ENCODE measurements at regions not wholly inside any gene's neighbourhood (a gene's known extent, or its start where the extent isn't known, plus 50 kb on each side); places are given as distances from the start of the nearest gene placed in this dataset.

GRCh38 chr1:37153116-37154100 is 119.1 kb upstream of the GRIK3 start:
- no peak for DNase-seq (ENCODE audit: low read depth)
- no peak overlapping the region for H3K4me3 ChIP-seq (ENCODE audit: low read length)
- TF ChIP-seq CTCF (IDR thresholded peaks at IDR 0.05; ENCODE audit: insufficient read depth, low read depth, low read length, missing control alignments), result no peak

GRCh38 chr1:37156646-37157045 is 122.3 kb upstream of the GRIK3 start:
- TF ChIP-seq CTCF (IDR thresholded peaks at IDR 0.05; ENCODE audit: insufficient read depth, low read depth, low read length, missing control alignments), result no peak
- H3K4me3 ChIP-seq (ENCODE audit: low read length), result no peak overlapping the region
- no peak for DNase-seq (ENCODE audit: low read depth)

GRCh38 chr1:37157634-37158033 is 123.3 kb upstream of the GRIK3 start:
- no peak for TF ChIP-seq CTCF (IDR thresholded peaks at IDR 0.05; ENCODE audit: insufficient read depth, low read depth, low read length, missing control alignments)
- H3K4me3 ChIP-seq (ENCODE audit: low read length), result no peak overlapping the region

GRCh38 chr1:37158113-37158749 is 123.9 kb upstream of the GRIK3 start:
- DNase-seq (ENCODE audit: low read depth), result no peak
- H3K4me3 ChIP-seq (ENCODE audit: low read length), result no peak overlapping the region
- no peak for TF ChIP-seq CTCF (IDR thresholded peaks at IDR 0.05; ENCODE audit: insufficient read depth, low read depth, low read length, missing control alignments)

More at GRCh38 chr1:37157634-37158033, 123.3 kb upstream of the GRIK3 start:
- DNase-seq (ENCODE audit: low read depth), result no peak

GRCh38 chr1:37159102-37159501 is 124.8 kb upstream of the GRIK3 start:
- TF ChIP-seq CTCF (IDR thresholded peaks at IDR 0.05; ENCODE audit: insufficient read depth, low read depth, low read length, missing control alignments), result no peak
- H3K4me3 ChIP-seq (ENCODE audit: low read length), result no peak overlapping the region
- DNase-seq (ENCODE audit: low read depth), result no peak

GRCh38 chr1:37161171-37161570 is 126.9 kb upstream of the GRIK3 start:
- TF ChIP-seq CTCF (IDR thresholded peaks at IDR 0.05; ENCODE audit: insufficient read depth, low read depth, low read length, missing control alignments), result no peak
- no peak overlapping the region for H3K4me3 ChIP-seq (ENCODE audit: low read length)

More at GRCh38 chr1:37161171-37161570, 126.9 kb upstream of the GRIK3 start:
- DNase-seq (ENCODE audit: low read depth), result no peak
